ENCODE measurements at regions not wholly inside any gene's neighbourhood (a gene's known extent, or its start where the extent isn't known, plus 50 kb on each side); places are given as distances from the start of the nearest gene placed in this dataset.

GRCh38 chr7:15864626-15864991, 178.1 kb upstream of the MEOX2 start:
- DNase-seq, result no peak
- Histone ChIP-seq H3K27ac (ENCODE audit: low read length) (no peak overlapping the region), H3K9me3 (ENCODE audit: control insufficient read depth, low read length) (no peaks in the 10 kb centered on the region), H3K4me1 (ENCODE audit: control insufficient read depth, insufficient read depth, low read length) (peaks cover 2% of the 10 kb centered on the region), H3K27me3 (ENCODE audit: control insufficient read depth, insufficient read depth) (no peaks in the 10 kb centered on the region), H3K4me3 (ENCODE audit: low read length) (no peak overlapping the region)
- intact Hi-C loops (cut with DNase I), result no loop called here
- no peak for ATAC-seq
- WGBS, result 98% methylated on average over 2 of the region's 2 CpGs

- DNase-seq (no peak), ATAC-seq (peak in 1 of 2 donors; percentile 50)
- 75% methylated on average over 4 of the region's 4 CpGs for WGBS
- no peak overlapping the region for H3K4me3 ChIP-seq (ENCODE audit: low read length)
- intact Hi-C loops (cut with DNase I), result no loop called here
- no peaks in the 10 kb centered on the region for H3K27me3 ChIP-seq (ENCODE audit: control insufficient read depth, insufficient read depth)
- peaks cover 2% of the 10 kb centered on the region for H3K4me1 ChIP-seq (ENCODE audit: control insufficient read depth, insufficient read depth, low read length)
- H3K27ac ChIP-seq (ENCODE audit: low read length), result no peak overlapping the region
- no peaks in the 10 kb centered on the region for H3K9me3 ChIP-seq (ENCODE audit: control insufficient read depth, low read length)
These were observed 177.6 kb upstream of the MEOX2 start for GRCh38 chr7:15863951-15864625.

GRCh38 chr7:15862781-15863165, 176.3 kb upstream of the MEOX2 start:
- no peak for DNase-seq
- Histone ChIP-seq H3K27me3 (ENCODE audit: control insufficient read depth, insufficient read depth) (no peaks in the 10 kb centered on the region), H3K9me3 (ENCODE audit: control insufficient read depth, low read length) (no peaks in the 10 kb centered on the region), H3K4me3 (ENCODE audit: low read length) (no peak overlapping the region), H3K4me1 (ENCODE audit: control insufficient read depth, insufficient read depth, low read length) (peaks cover 2% of the 10 kb centered on the region), H3K27ac (ENCODE audit: low read length) (no peak overlapping the region)
- ATAC-seq, result peak; percentile 37 to 66
- intact Hi-C loops (cut with DNase I), result no loop called here

GRCh38 chr7:15862016-15862780, 175.7 kb upstream of the MEOX2 start:
- WGBS, result 48% methylated on average over 4 of the region's 4 CpGs
- no peak overlapping the region for H3K27ac ChIP-seq (ENCODE audit: low read length)
- intact Hi-C loops (cut with DNase I), result no loop called here

GRCh38 chr7:15860264-15860949, 173.9 kb upstream of the MEOX2 start:
- 75% methylated on average over 1 of the region's 1 CpG for WGBS
- intact Hi-C loops (cut with DNase I), result no loop called here
- no peaks in the 10 kb centered on the region for H3K9me3 ChIP-seq (ENCODE audit: control insufficient read depth, low read length)
- H3K27ac ChIP-seq (ENCODE audit: low read length), result no peak overlapping the region
- peaks cover 2% of the 10 kb centered on the region for H3K4me1 ChIP-seq (ENCODE audit: control insufficient read depth, insufficient read depth, low read length)
- H3K4me3 ChIP-seq (ENCODE audit: low read length), result no peak overlapping the region
- DNase-seq (no peak), ATAC-seq (no peak)
- no peaks in the 10 kb centered on the region for H3K27me3 ChIP-seq (ENCODE audit: control insufficient read depth, insufficient read depth)

More at GRCh38 chr7:15862016-15862780, 175.7 kb upstream of the MEOX2 start:
- H3K4me3 ChIP-seq (ENCODE audit: low read length), result no peak overlapping the region
- peak in 1 of 3 donors; percentile 43 for DNase-seq
- ATAC-seq, result peak; percentile 79 to 82
- H3K4me1 ChIP-seq (ENCODE audit: control insufficient read depth, insufficient read depth, low read length), result peaks cover 2% of the 10 kb centered on the region
- H3K27me3 ChIP-seq (ENCODE audit: control insufficient read depth, insufficient read depth), result no peaks in the 10 kb centered on the region
- H3K9me3 ChIP-seq (ENCODE audit: control insufficient read depth, low read length), result no peaks in the 10 kb centered on the region

GRCh38 chr7:15857026-15857425, 170.5 kb upstream of the MEOX2 start:
- intact Hi-C loops (cut with DNase I), result no loop called here
- H3K4me3 ChIP-seq (ENCODE audit: low read length), result no peak overlapping the region
- H3K4me1 ChIP-seq (ENCODE audit: control insufficient read depth, insufficient read depth, low read length), result peaks cover 1% of the 10 kb centered on the region
- H3K27ac ChIP-seq (ENCODE audit: low read length), result no peak overlapping the region
- no peaks in the 10 kb centered on the region for H3K27me3 ChIP-seq (ENCODE audit: control insufficient read depth, insufficient read depth)
- no peaks in the 10 kb centered on the region for H3K9me3 ChIP-seq (ENCODE audit: control insufficient read depth, low read length)
- no peak for DNase-seq
- ATAC-seq, result no peak
- 88% methylated on average over 3 of the region's 3 CpGs for WGBS

- Histone ChIP-seq H3K27ac (ENCODE audit: low read length) (no peak overlapping the region), H3K4me3 (ENCODE audit: low read length) (no peak overlapping the region), H3K9me3 (ENCODE audit: control insufficient read depth, low read length) (no peaks in the 10 kb centered on the region), H3K27me3 (ENCODE audit: control insufficient read depth, insufficient read depth) (no peaks in the 10 kb centered on the region), H3K4me1 (ENCODE audit: control insufficient read depth, insufficient read depth, low read length) (no peaks in the 10 kb centered on the region)
- DNase-seq (no peak), ATAC-seq (no peak)
- intact Hi-C loops (cut with DNase I), result no loop called here
These were observed 169.8 kb upstream of the MEOX2 start for GRCh38 chr7:15856311-15856710.

GRCh38 chr7:15855525-15856109, 169.1 kb upstream of the MEOX2 start:
- Histone ChIP-seq H3K9me3 (ENCODE audit: control insufficient read depth, low read length) (no peaks in the 10 kb centered on the region), H3K27ac (ENCODE audit: low read length) (no peak overlapping the region), H3K27me3 (ENCODE audit: control insufficient read depth, insufficient read depth) (no peaks in the 10 kb centered on the region), H3K4me3 (ENCODE audit: low read length) (no peak overlapping the region), H3K4me1 (ENCODE audit: control insufficient read depth, insufficient read depth, low read length) (no peaks in the 10 kb centered on the region)
- no peak for DNase-seq
- no peak for ATAC-seq
- intact Hi-C loops (cut with DNase I), result no loop called here
- WGBS, result 76% methylated on average over 6 of the region's 6 CpGs

GRCh38 chr7:15854841-15855524, 168.5 kb upstream of the MEOX2 start:
- WGBS, result 67% methylated on average over 4 of the region's 4 CpGs
- intact Hi-C loops (cut with DNase I), result no loop called here
- H3K4me3 ChIP-seq (ENCODE audit: low read length), result no peak overlapping the region
- no peak overlapping the region for H3K27ac ChIP-seq (ENCODE audit: low read length)
- DNase-seq (no peak), ATAC-seq (peak in 1 of 2 donors; percentile 87)
- no peaks in the 10 kb centered on the region for H3K9me3 ChIP-seq (ENCODE audit: control insufficient read depth, low read length)
- no peaks in the 10 kb centered on the region for H3K27me3 ChIP-seq (ENCODE audit: control insufficient read depth, insufficient read depth)
- no peaks in the 10 kb centered on the region for H3K4me1 ChIP-seq (ENCODE audit: control insufficient read depth, insufficient read depth, low read length)

GRCh38 chr7:15853832-15854470, 167.5 kb upstream of the MEOX2 start:
- intact Hi-C loops (cut with DNase I), result no loop called here
- ATAC-seq, result peak; percentile 59 to 64
- WGBS, result 26% methylated on average over 2 of the region's 2 CpGs
- Histone ChIP-seq H3K9me3 (ENCODE audit: control insufficient read depth, low read length) (no peaks in the 10 kb centered on the region), H3K4me3 (ENCODE audit: low read length) (no peak overlapping the region), H3K27me3 (ENCODE audit: control insufficient read depth, insufficient read depth) (no peaks in the 10 kb centered on the region), H3K27ac (ENCODE audit: low read length) (no peak overlapping the region), H3K4me1 (ENCODE audit: control insufficient read depth, insufficient read depth, low read length) (no peaks in the 10 kb centered on the region)
- DNase-seq, result no peak

All from right cardiac atrium (tissue), 5 donors.